ENCODE measurements at regions not wholly inside any gene's neighbourhood (a gene's known extent, or its start where the extent isn't known, plus 50 kb on each side); places are given as distances from the start of the nearest gene placed in this dataset.

- no peak for TF ChIP-seq CTCF (IDR thresholded peaks at IDR 0.05; ENCODE audit: low read depth, low read length, poor library complexity, severe bottlenecking)
- no peak for TF ChIP-seq EZH2phosphoT487 (IDR thresholded peaks at IDR 0.05; ENCODE audit: borderline replicate concordance, low read length)
Measured at GRCh38 chr4:101515566-101515965, 168.2 kb upstream of the PPP3CA start.
